ENCODE measurements at regions not wholly inside any gene's neighbourhood (a gene's known extent, or its start where the extent isn't known, plus 50 kb on each side); places are given as distances from the start of the nearest gene placed in this dataset.
A peak's percentile ranks its signal among the peaks of the same experiment; 100 is the strongest.

GRCh38 chr3:117308353-117308752, 598.8 kb downstream of the TUSC7 start:
- peaks cover 0 to 2% of the 10 kb centered on the region in 2 donors for H3K4me1 ChIP-seq
- TF ChIP-seq CTCF (IDR thresholded peaks at IDR 0.05): no peak
- H3K27ac ChIP-seq: no peak overlapping the region
- no peak for DNase-seq
- ATAC-seq: no peak
- H3K4me3 ChIP-seq: no peak overlapping the region
- no peaks in the 10 kb centered on the region for H3K27me3 ChIP-seq
- H3K36me3 ChIP-seq: no peaks in the 10 kb centered on the region
- intact Hi-C loops (cut with DNase I): no loop called here
- H3K9me3 ChIP-seq: no peaks in the 10 kb centered on the region

GRCh38 chr3:117308756-117309155, 599.2 kb downstream of the TUSC7 start:
- DNase-seq: no peak
- no peak for ATAC-seq

GRCh38 chr3:117310536-117310935, 601.0 kb downstream of the TUSC7 start:
- H3K27me3 ChIP-seq: no peaks in the 10 kb centered on the region
- DNase-seq (no peak), ATAC-seq (no peak)
- no peaks in the 10 kb centered on the region for H3K9me3 ChIP-seq
- H3K4me1 ChIP-seq: no peaks in the 10 kb centered on the region
- no peak for TF ChIP-seq CTCF (IDR thresholded peaks at IDR 0.05)
- no peak overlapping the region for H3K27ac ChIP-seq
- no peak overlapping the region for H3K4me3 ChIP-seq
- H3K36me3 ChIP-seq: no peaks in the 10 kb centered on the region
- intact Hi-C loops (cut with DNase I): no loop called here

More at GRCh38 chr3:117308756-117309155, 599.2 kb downstream of the TUSC7 start:
- peaks cover 0 to 2% of the 10 kb centered on the region in 2 donors for H3K4me1 ChIP-seq
- H3K9me3 ChIP-seq: no peaks in the 10 kb centered on the region
- H3K36me3 ChIP-seq: no peaks in the 10 kb centered on the region
- H3K27ac ChIP-seq: no peak overlapping the region
- H3K4me3 ChIP-seq: no peak overlapping the region
- TF ChIP-seq CTCF (IDR thresholded peaks at IDR 0.05): no peak
- intact Hi-C loops (cut with DNase I): no loop called here
- no peaks in the 10 kb centered on the region for H3K27me3 ChIP-seq

GRCh38 chr3:117314441-117315150, 605.0 kb downstream of the TUSC7 start:
- H3K27me3 ChIP-seq: no peaks in the 10 kb centered on the region
- H3K4me1 ChIP-seq: no peaks in the 10 kb centered on the region
- H3K9me3 ChIP-seq: peaks cover 0 to 2% of the 10 kb centered on the region in 2 donors
- no peak for TF ChIP-seq CTCF (IDR thresholded peaks at IDR 0.05)
- ATAC-seq: no peak
- intact Hi-C loops (cut with DNase I): no loop called here
- no peak overlapping the region for H3K4me3 ChIP-seq
- DNase-seq: no peak
- no peaks in the 10 kb centered on the region for H3K36me3 ChIP-seq
- H3K27ac ChIP-seq: no peak overlapping the region

- intact Hi-C loops (cut with DNase I): no loop called here
- Histone ChIP-seq H3K27me3 (no peaks in the 10 kb centered on the region), H3K36me3 (no peaks in the 10 kb centered on the region), H3K27ac (no peak overlapping the region), H3K9me3 (no peaks in the 10 kb centered on the region), H3K4me1 (no peaks in the 10 kb centered on the region), H3K4me3 (no peak overlapping the region)
- TF ChIP-seq CTCF (IDR thresholded peaks at IDR 0.05): no peak
- peak in 2 of 4 donors; percentile 10 to 17 for DNase-seq
- ATAC-seq: peak; percentile 43
These were observed 613.3 kb downstream of the TUSC7 start for GRCh38 chr3:117322866-117323265.
